Upper lobe of left lung (tissue), 4 donors: ENCODE measurements at regions not wholly inside any gene's neighbourhood (a gene's known extent, or its start where the extent isn't known, plus 50 kb on each side); places are given as distances from the start of the nearest gene placed in this dataset.

Experiments used
- EP300 ChIP-seq, 4 donors: sonication (generic); formaldehyde crosslinking; IDR thresholded peaks; one replicate each; pipeline ENCODE4 v1.5.1; 2017; ENCODE audit warnings: antibody characterized with exemption in 4 of 4, control low read depth in 2 of 4
- POLR2A ChIP-seq, 4 donors: fragments of 450-650 bp; IDR thresholded peaks; one replicate each; pipeline ENCODE4 v1.5.1; 2016 to 2017; ENCODE audit warnings: antibody characterized with exemption in 4 of 4, mild to moderate bottlenecking in 2 of 4
- POLR2AphosphoS5 ChIP-seq, 2 donors: sonication (generic); formaldehyde crosslinking; IDR thresholded peaks; one replicate each; pipeline ENCODE4 v1.5.1; 2017; ENCODE audit warnings: antibody characterized with exemption in 2 of 2
- TF ChIP-seq, protein P1 (sequence below), 6 experiments: fragments of 450-650 bp in 4 of 6; fragments of 200-600 bp in 2 of 6; sonication (generic) in 2 of 6; IDR thresholded peaks; one replicate each; pipeline ENCODE4 v1.5.1; 2016 to 2019; ENCODE audit warnings: antibody characterized with exemption in 6 of 6

DNA sequence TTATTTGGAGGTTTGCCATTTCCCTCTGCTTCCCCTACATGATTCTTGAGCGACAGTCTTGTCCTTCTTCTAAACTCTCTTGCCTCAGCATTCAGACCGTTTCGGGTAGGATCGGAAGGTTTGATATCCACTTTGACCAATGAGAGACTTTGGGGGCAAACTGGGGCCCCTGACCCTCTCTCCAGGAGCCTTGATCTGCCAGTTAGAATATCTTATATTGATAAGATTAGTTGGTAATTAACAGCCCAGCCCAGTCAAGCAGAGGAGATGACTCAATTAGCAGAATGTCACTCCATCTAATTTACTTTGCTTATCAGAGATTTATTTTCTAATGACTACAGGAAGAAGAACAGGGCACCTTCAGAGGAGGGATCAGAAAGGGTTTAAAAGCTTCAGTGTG, 532.8 kb downstream of the XYLT1 start:
- TF ChIP-seq POLR2A (IDR thresholded peaks at IDR 0.05) (no peak), POLR2AphosphoS5 (IDR thresholded peaks at IDR 0.05) (no peak), EP300 (IDR thresholded peaks at IDR 0.05) (no peak)
- TF ChIP-seq, protein P1, sequence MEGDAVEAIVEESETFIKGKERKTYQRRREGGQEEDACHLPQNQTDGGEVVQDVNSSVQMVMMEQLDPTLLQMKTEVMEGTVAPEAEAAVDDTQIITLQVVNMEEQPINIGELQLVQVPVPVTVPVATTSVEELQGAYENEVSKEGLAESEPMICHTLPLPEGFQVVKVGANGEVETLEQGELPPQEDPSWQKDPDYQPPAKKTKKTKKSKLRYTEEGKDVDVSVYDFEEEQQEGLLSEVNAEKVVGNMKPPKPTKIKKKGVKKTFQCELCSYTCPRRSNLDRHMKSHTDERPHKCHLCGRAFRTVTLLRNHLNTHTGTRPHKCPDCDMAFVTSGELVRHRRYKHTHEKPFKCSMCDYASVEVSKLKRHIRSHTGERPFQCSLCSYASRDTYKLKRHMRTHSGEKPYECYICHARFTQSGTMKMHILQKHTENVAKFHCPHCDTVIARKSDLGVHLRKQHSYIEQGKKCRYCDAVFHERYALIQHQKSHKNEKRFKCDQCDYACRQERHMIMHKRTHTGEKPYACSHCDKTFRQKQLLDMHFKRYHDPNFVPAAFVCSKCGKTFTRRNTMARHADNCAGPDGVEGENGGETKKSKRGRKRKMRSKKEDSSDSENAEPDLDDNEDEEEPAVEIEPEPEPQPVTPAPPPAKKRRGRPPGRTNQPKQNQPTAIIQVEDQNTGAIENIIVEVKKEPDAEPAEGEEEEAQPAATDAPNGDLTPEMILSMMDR (IDR thresholded peaks at IDR 0.05) = no peak
